ENCODE measurements at regions not wholly inside any gene's neighbourhood (a gene's known extent, or its start where the extent isn't known, plus 50 kb on each side); places are given as distances from the start of the nearest gene placed in this dataset.

DNA sequence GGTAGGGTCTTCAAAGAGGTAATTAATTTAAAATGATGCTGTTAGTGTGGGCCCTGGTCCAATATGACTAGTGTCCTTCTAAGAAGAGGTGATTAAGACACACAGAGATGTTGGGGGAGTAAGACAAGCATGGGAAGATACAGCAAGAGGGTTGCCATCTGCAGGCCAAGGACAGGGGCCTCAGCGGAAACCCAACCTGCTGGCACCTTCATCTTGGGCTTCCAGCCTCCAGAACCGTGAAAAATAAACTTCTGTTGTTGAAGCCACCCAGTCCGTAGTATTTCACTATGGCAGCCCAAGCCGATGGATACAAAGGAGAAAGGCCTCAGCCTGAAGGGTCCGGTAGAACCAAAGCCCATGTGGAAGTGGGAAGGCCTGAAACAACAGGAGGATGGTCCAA is 161.7 kb upstream of the UBE2E1 start:
- Histone ChIP-seq H3K4me1 (ENCODE audit: control insufficient read depth, insufficient read depth, low read length) (no peaks in the 10 kb centered on the region), H3K4me3 (ENCODE audit: low read length) (no peak overlapping the region)
- H3K27me3 Mint-ChIP-seq (ENCODE audit: low read depth in 2 of 2), result no peaks in the 10 kb centered on the region

DNA sequence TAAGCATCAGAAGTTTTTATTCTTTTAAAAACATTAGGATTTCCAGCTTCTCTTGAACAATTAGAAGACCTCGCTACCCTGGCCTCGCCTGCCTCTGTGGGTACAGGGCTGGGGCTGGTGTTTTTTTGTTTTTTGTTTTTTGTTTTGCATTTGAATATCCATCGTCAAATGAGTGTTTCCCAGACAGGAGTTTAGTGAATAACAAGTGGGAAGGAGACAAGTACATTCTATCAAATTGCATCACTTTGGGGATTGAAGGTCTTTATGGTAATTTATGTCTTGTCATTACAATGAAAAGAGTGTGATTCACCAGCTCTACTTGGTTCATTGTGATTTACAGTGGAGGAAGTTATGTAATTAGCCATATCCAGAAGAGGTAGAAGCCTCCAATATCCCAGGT is 161.1 kb upstream of the UBE2E1 start:
- H3K36me3 ChIP-seq (ENCODE audit: control insufficient read depth, insufficient read depth, low read length), result no peaks in the 10 kb centered on the region
- H3K27me3 Mint-ChIP-seq (ENCODE audit: low read depth in 2 of 2), result no peaks in the 10 kb centered on the region
- TF ChIP-seq, protein P1, sequence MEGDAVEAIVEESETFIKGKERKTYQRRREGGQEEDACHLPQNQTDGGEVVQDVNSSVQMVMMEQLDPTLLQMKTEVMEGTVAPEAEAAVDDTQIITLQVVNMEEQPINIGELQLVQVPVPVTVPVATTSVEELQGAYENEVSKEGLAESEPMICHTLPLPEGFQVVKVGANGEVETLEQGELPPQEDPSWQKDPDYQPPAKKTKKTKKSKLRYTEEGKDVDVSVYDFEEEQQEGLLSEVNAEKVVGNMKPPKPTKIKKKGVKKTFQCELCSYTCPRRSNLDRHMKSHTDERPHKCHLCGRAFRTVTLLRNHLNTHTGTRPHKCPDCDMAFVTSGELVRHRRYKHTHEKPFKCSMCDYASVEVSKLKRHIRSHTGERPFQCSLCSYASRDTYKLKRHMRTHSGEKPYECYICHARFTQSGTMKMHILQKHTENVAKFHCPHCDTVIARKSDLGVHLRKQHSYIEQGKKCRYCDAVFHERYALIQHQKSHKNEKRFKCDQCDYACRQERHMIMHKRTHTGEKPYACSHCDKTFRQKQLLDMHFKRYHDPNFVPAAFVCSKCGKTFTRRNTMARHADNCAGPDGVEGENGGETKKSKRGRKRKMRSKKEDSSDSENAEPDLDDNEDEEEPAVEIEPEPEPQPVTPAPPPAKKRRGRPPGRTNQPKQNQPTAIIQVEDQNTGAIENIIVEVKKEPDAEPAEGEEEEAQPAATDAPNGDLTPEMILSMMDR (IDR thresholded peaks at IDR 0.05), result no peak
- H3K36me3 Mint-ChIP-seq, result no peaks in the 10 kb centered on the region
- H3K27ac ChIP-seq (ENCODE audit: low read length), result no peak overlapping the region
- no peak for DNase-seq
- H3K4me3 Mint-ChIP-seq, result no peak overlapping the region
- H3K4me1 ChIP-seq (ENCODE audit: control insufficient read depth, insufficient read depth, low read length), result no peaks in the 10 kb centered on the region
- no peak for ATAC-seq
- H3K27ac Mint-ChIP-seq, result no peak overlapping the region
- H3K4me1 Mint-ChIP-seq, result peaks cover 7 to 8% of the 10 kb centered on the region in 2 donors
- H3K9me3 Mint-ChIP-seq, result peaks cover 0 to 2% of the 10 kb centered on the region in 2 donors
- 96% methylated on average over 3 of the region's 3 CpGs for WGBS (ENCODE audit: insufficient coverage)
- H3K27me3 ChIP-seq (ENCODE audit: control insufficient read depth, insufficient read depth, low read length), result no peaks in the 10 kb centered on the region
- H3K4me3 ChIP-seq (ENCODE audit: low read length), result no peak overlapping the region
- no peaks in the 10 kb centered on the region for H3K9me3 ChIP-seq (ENCODE audit: control insufficient read depth, insufficient read depth, low read length)
- intact Hi-C loops (cut with micrococcal nuclease), result no loop called here

More for the DNA sequence above, 161.7 kb upstream of the UBE2E1 start:
- Mint-ChIP-seq H3K4me1 (peaks cover 5% of the 10 kb centered on the region in 2 donors), H3K4me3 (no peak overlapping the region), H3K9me3 (peaks cover 0 to 2% of the 10 kb centered on the region in 2 donors), H3K36me3 (no peaks in the 10 kb centered on the region), H3K27ac (no peak overlapping the region)
- 93% methylated on average over 3 of the region's 5 CpGs for WGBS (ENCODE audit: insufficient coverage)
- intact Hi-C loops (cut with micrococcal nuclease), result no loop called here
- DNase-seq, result no peak
- Histone ChIP-seq H3K27me3 (ENCODE audit: control insufficient read depth, insufficient read depth, low read length) (no peaks in the 10 kb centered on the region), H3K9me3 (ENCODE audit: control insufficient read depth, insufficient read depth, low read length) (no peaks in the 10 kb centered on the region), H3K36me3 (ENCODE audit: control insufficient read depth, insufficient read depth, low read length) (no peaks in the 10 kb centered on the region), H3K27ac (ENCODE audit: low read length) (no peak overlapping the region)
- TF ChIP-seq, protein P1 (IDR thresholded peaks at IDR 0.05), result no peak
- ATAC-seq, result no peak

DNA sequence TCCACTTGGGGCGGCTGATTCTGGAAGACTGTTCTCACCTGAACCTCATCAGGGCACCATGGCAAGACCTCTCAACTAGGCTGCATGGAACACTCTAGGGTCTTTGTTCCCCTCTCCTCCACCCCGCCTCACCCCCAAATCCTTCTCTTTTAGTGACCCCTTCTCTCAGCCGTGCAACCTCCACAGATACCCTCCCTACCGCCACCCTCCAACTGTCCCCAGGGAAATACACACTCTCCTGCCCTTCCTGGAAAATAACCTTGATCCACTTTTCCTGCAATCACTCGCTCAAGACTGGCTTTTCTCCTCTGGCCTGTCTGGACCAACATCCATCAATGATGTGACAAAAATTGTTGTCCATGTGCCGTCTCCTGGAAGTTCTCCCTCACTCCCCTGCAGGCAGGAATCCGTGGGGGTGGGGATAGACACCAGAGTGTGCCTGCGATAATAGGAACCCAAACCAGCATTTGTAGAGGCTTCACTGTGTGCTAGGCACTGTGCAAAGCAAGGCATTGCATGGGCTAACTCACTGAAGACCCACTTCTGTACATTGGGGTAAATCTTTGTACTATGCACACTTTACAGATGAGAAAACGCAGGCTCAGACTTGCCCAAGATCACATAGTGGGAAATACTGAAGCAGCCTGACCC is 160.1 kb upstream of the UBE2E1 start:
- no peak overlapping the region for H3K4me3 Mint-ChIP-seq
- peaks cover 7 to 14% of the 10 kb centered on the region in 2 donors for H3K4me1 Mint-ChIP-seq
- Histone ChIP-seq H3K4me3 (ENCODE audit: low read length) (no peak overlapping the region), H3K27me3 (ENCODE audit: control insufficient read depth, insufficient read depth, low read length) (no peaks in the 10 kb centered on the region), H3K36me3 (ENCODE audit: control insufficient read depth, insufficient read depth, low read length) (no peaks in the 10 kb centered on the region), H3K4me1 (ENCODE audit: control insufficient read depth, insufficient read depth, low read length) (no peaks in the 10 kb centered on the region), H3K9me3 (ENCODE audit: control insufficient read depth, insufficient read depth, low read length) (no peaks in the 10 kb centered on the region), H3K27ac (ENCODE audit: low read length) (no peak overlapping the region)
- H3K27me3 Mint-ChIP-seq (ENCODE audit: low read depth in 2 of 2), result peaks cover 0 to 4% of the 10 kb centered on the region in 2 donors
- intact Hi-C loops (cut with micrococcal nuclease), result no loop called here
- no peaks in the 10 kb centered on the region for H3K36me3 Mint-ChIP-seq
- WGBS (ENCODE audit: insufficient coverage), result 90% methylated on average over 9 of the region's 9 CpGs
- no peak for ATAC-seq
- TF ChIP-seq, protein P1 (IDR thresholded peaks at IDR 0.05), result no peak
- peaks cover 0 to 2% of the 10 kb centered on the region in 2 donors for H3K9me3 Mint-ChIP-seq
- no peak overlapping the region for H3K27ac Mint-ChIP-seq
- no peak for DNase-seq

All from natural killer cell (primary cell).